ENCODE measurements at regions not wholly inside any gene's neighbourhood (a gene's known extent, or its start where the extent isn't known, plus 50 kb on each side); places are given as distances from the start of the nearest gene placed in this dataset.

- Histone ChIP-seq H2AFZ (ENCODE audit: low read length) (no peak overlapping the region), H3K4me1 (ENCODE audit: low read length) (no peaks in the 10 kb centered on the region), H3K9ac (ENCODE audit: low read length) (no peak overlapping the region)
These were observed 1740.5 kb upstream of the AGA start for GRCh38 chr4:179182741-179183140.

GRCh38 chr4:179195887-179196286 is 1753.7 kb upstream of the AGA start:
- H4K20me1 ChIP-seq (ENCODE audit: insufficient read depth, low read depth, low read length) = no peaks in the 10 kb centered on the region
- H3K27me3 ChIP-seq (ENCODE audit: low read length) = no peaks in the 10 kb centered on the region
- no peak overlapping the region for H2AFZ ChIP-seq (ENCODE audit: low read length)

More at GRCh38 chr4:179182741-179183140, 1740.5 kb upstream of the AGA start:
- Histone ChIP-seq H3K9me2 (replicated peaks; ENCODE audit: insufficient read depth, low read length) (no peaks in the 10 kb centered on the region), H3K27ac (ENCODE audit: low read length) (no peak overlapping the region), H3K27me3 (ENCODE audit: low read length) (no peaks in the 10 kb centered on the region), H3K9me3 (ENCODE audit: low read length) (no peaks in the 10 kb centered on the region), H4K20me1 (ENCODE audit: insufficient read depth, low read depth, low read length) (no peaks in the 10 kb centered on the region), H3K79me2 (ENCODE audit: low read length) (no peaks in the 10 kb centered on the region), H3K4me2 (ENCODE audit: low read depth, low read length, poor library complexity, severe bottlenecking) (no peak overlapping the region), H3K4me3 (ENCODE audit: low read length) (no peak overlapping the region), H3K36me3 (ENCODE audit: insufficient read depth, low read length) (no peaks in the 10 kb centered on the region)
- no peak for DNase-seq

GRCh38 chr4:179196511-179196910 is 1754.3 kb upstream of the AGA start:
- no peak overlapping the region for H3K4me2 ChIP-seq (ENCODE audit: low read depth, low read length, poor library complexity, severe bottlenecking)
- no peaks in the 10 kb centered on the region for H4K20me1 ChIP-seq (ENCODE audit: insufficient read depth, low read depth, low read length)

More at GRCh38 chr4:179195887-179196286, 1753.7 kb upstream of the AGA start:
- no peaks in the 10 kb centered on the region for H3K36me3 ChIP-seq (ENCODE audit: insufficient read depth, low read length)
- no peak overlapping the region for H3K9ac ChIP-seq (ENCODE audit: low read length)
- no peaks in the 10 kb centered on the region for H3K79me2 ChIP-seq (ENCODE audit: low read length)
- no peaks in the 10 kb centered on the region for H3K4me1 ChIP-seq (ENCODE audit: low read length)
- H3K9me2 ChIP-seq (replicated peaks; ENCODE audit: insufficient read depth, low read length) = no peaks in the 10 kb centered on the region
- no peaks in the 10 kb centered on the region for H3K9me3 ChIP-seq (ENCODE audit: low read length)
- no peak overlapping the region for H3K27ac ChIP-seq (ENCODE audit: low read length)
- H3K4me2 ChIP-seq (ENCODE audit: low read depth, low read length, poor library complexity, severe bottlenecking) = no peak overlapping the region
- no peak overlapping the region for H3K4me3 ChIP-seq (ENCODE audit: low read length)
- no peak for DNase-seq

GRCh38 chr4:179200681-179201080 is 1758.4 kb upstream of the AGA start:
- no peaks in the 10 kb centered on the region for H4K20me1 ChIP-seq (ENCODE audit: insufficient read depth, low read depth, low read length)
- H3K27me3 ChIP-seq (ENCODE audit: low read length) = no peaks in the 10 kb centered on the region
- H3K27ac ChIP-seq (ENCODE audit: low read length) = no peak overlapping the region
- H3K36me3 ChIP-seq (ENCODE audit: insufficient read depth, low read length) = no peaks in the 10 kb centered on the region
- H3K4me3 ChIP-seq (ENCODE audit: low read length) = no peak overlapping the region
- H3K9ac ChIP-seq (ENCODE audit: low read length) = no peak overlapping the region
- no peak for DNase-seq
- H3K9me2 ChIP-seq (replicated peaks; ENCODE audit: insufficient read depth, low read length) = no peaks in the 10 kb centered on the region
- no peak overlapping the region for H2AFZ ChIP-seq (ENCODE audit: low read length)
- H3K9me3 ChIP-seq (ENCODE audit: low read length) = no peaks in the 10 kb centered on the region
- no peaks in the 10 kb centered on the region for H3K4me1 ChIP-seq (ENCODE audit: low read length)
- no peaks in the 10 kb centered on the region for H3K79me2 ChIP-seq (ENCODE audit: low read length)
- no peak overlapping the region for H3K4me2 ChIP-seq (ENCODE audit: low read depth, low read length, poor library complexity, severe bottlenecking)

More at GRCh38 chr4:179196511-179196910, 1754.3 kb upstream of the AGA start:
- no peak for DNase-seq
- Histone ChIP-seq H3K9me3 (ENCODE audit: low read length) (no peaks in the 10 kb centered on the region), H3K27me3 (ENCODE audit: low read length) (no peaks in the 10 kb centered on the region), H3K9me2 (replicated peaks; ENCODE audit: insufficient read depth, low read length) (no peaks in the 10 kb centered on the region), H3K27ac (ENCODE audit: low read length) (no peak overlapping the region), H3K4me1 (ENCODE audit: low read length) (no peaks in the 10 kb centered on the region), H3K9ac (ENCODE audit: low read length) (no peak overlapping the region), H3K36me3 (ENCODE audit: insufficient read depth, low read length) (no peaks in the 10 kb centered on the region), H3K79me2 (ENCODE audit: low read length) (no peaks in the 10 kb centered on the region), H2AFZ (ENCODE audit: low read length) (no peak overlapping the region), H3K4me3 (ENCODE audit: low read length) (no peak overlapping the region)

GRCh38 chr4:179225594-179225993 is 1783.4 kb upstream of the AGA start:
- H3K27ac ChIP-seq (ENCODE audit: low read length) = no peak overlapping the region
- H3K36me3 ChIP-seq (ENCODE audit: insufficient read depth, low read length) = no peaks in the 10 kb centered on the region
- no peaks in the 10 kb centered on the region for H3K4me1 ChIP-seq (ENCODE audit: low read length)
- H3K4me2 ChIP-seq (ENCODE audit: low read depth, low read length, poor library complexity, severe bottlenecking) = no peak overlapping the region
- H3K79me2 ChIP-seq (ENCODE audit: low read length) = no peaks in the 10 kb centered on the region
- H2AFZ ChIP-seq (ENCODE audit: low read length) = no peak overlapping the region
- H3K4me3 ChIP-seq (ENCODE audit: low read length) = no peak overlapping the region
- DNase-seq = no peak
- no peak overlapping the region for H3K9ac ChIP-seq (ENCODE audit: low read length)
- H3K9me2 ChIP-seq (replicated peaks; ENCODE audit: insufficient read depth, low read length) = no peaks in the 10 kb centered on the region
- no peaks in the 10 kb centered on the region for H3K27me3 ChIP-seq (ENCODE audit: low read length)
- H3K9me3 ChIP-seq (ENCODE audit: low read length) = no peaks in the 10 kb centered on the region
- H4K20me1 ChIP-seq (ENCODE audit: insufficient read depth, low read depth, low read length) = no peaks in the 10 kb centered on the region

GRCh38 chr4:179248821-179249220 is 1806.6 kb upstream of the AGA start:
- no peak overlapping the region for H2AFZ ChIP-seq (ENCODE audit: low read length)
- no peaks in the 10 kb centered on the region for H3K9me2 ChIP-seq (replicated peaks; ENCODE audit: insufficient read depth, low read length)
- no peaks in the 10 kb centered on the region for H3K27me3 ChIP-seq (ENCODE audit: low read length)
- no peaks in the 10 kb centered on the region for H3K79me2 ChIP-seq (ENCODE audit: low read length)
- DNase-seq = no peak
- H3K27ac ChIP-seq (ENCODE audit: low read length) = no peak overlapping the region
- H3K4me1 ChIP-seq (ENCODE audit: low read length) = no peaks in the 10 kb centered on the region
- H3K4me3 ChIP-seq (ENCODE audit: low read length) = no peak overlapping the region
- H3K36me3 ChIP-seq (ENCODE audit: insufficient read depth, low read length) = no peaks in the 10 kb centered on the region
- H3K4me2 ChIP-seq (ENCODE audit: low read depth, low read length, poor library complexity, severe bottlenecking) = no peak overlapping the region
- H4K20me1 ChIP-seq (ENCODE audit: insufficient read depth, low read depth, low read length) = no peaks in the 10 kb centered on the region
- no peak overlapping the region for H3K9ac ChIP-seq (ENCODE audit: low read length)
- no peaks in the 10 kb centered on the region for H3K9me3 ChIP-seq (ENCODE audit: low read length)

- no peak overlapping the region for H3K9ac ChIP-seq (ENCODE audit: low read length)
- no peak overlapping the region for H2AFZ ChIP-seq (ENCODE audit: low read length)
- no peaks in the 10 kb centered on the region for H4K20me1 ChIP-seq (ENCODE audit: insufficient read depth, low read depth, low read length)
These were observed 1826.6 kb upstream of the AGA start for GRCh38 chr4:179268791-179269190.

GRCh38 chr4:179272282-179272681 is 1830.0 kb upstream of the AGA start:
- H3K79me2 ChIP-seq (ENCODE audit: low read length) = no peaks in the 10 kb centered on the region
- no peak overlapping the region for H3K4me3 ChIP-seq (ENCODE audit: low read length)
- no peaks in the 10 kb centered on the region for H3K9me3 ChIP-seq (ENCODE audit: low read length)
- H3K27me3 ChIP-seq (ENCODE audit: low read length) = no peaks in the 10 kb centered on the region
- H3K9ac ChIP-seq (ENCODE audit: low read length) = no peak overlapping the region
- no peak overlapping the region for H2AFZ ChIP-seq (ENCODE audit: low read length)
- H3K9me2 ChIP-seq (replicated peaks; ENCODE audit: insufficient read depth, low read length) = no peaks in the 10 kb centered on the region
- no peaks in the 10 kb centered on the region for H3K4me1 ChIP-seq (ENCODE audit: low read length)
- H3K4me2 ChIP-seq (ENCODE audit: low read depth, low read length, poor library complexity, severe bottlenecking) = no peak overlapping the region
- H3K27ac ChIP-seq (ENCODE audit: low read length) = no peak overlapping the region
- no peaks in the 10 kb centered on the region for H4K20me1 ChIP-seq (ENCODE audit: insufficient read depth, low read depth, low read length)
- H3K36me3 ChIP-seq (ENCODE audit: insufficient read depth, low read length) = no peaks in the 10 kb centered on the region
- no peak for DNase-seq

More at GRCh38 chr4:179268791-179269190, 1826.6 kb upstream of the AGA start:
- no peaks in the 10 kb centered on the region for H3K4me1 ChIP-seq (ENCODE audit: low read length)
- no peak overlapping the region for H3K4me2 ChIP-seq (ENCODE audit: low read depth, low read length, poor library complexity, severe bottlenecking)
- H3K79me2 ChIP-seq (ENCODE audit: low read length) = no peaks in the 10 kb centered on the region
- no peak overlapping the region for H3K27ac ChIP-seq (ENCODE audit: low read length)
- H3K9me3 ChIP-seq (ENCODE audit: low read length) = no peaks in the 10 kb centered on the region
- H3K27me3 ChIP-seq (ENCODE audit: low read length) = no peaks in the 10 kb centered on the region
- no peaks in the 10 kb centered on the region for H3K36me3 ChIP-seq (ENCODE audit: insufficient read depth, low read length)
- H3K9me2 ChIP-seq (replicated peaks; ENCODE audit: insufficient read depth, low read length) = no peaks in the 10 kb centered on the region
- no peak for DNase-seq
- H3K4me3 ChIP-seq (ENCODE audit: low read length) = no peak overlapping the region

- Histone ChIP-seq H3K4me1 (ENCODE audit: low read length) (no peaks in the 10 kb centered on the region), H3K36me3 (ENCODE audit: insufficient read depth, low read length) (no peaks in the 10 kb centered on the region), H3K9me3 (ENCODE audit: low read length) (no peaks in the 10 kb centered on the region), H4K20me1 (ENCODE audit: insufficient read depth, low read depth, low read length) (no peaks in the 10 kb centered on the region), H3K9me2 (replicated peaks; ENCODE audit: insufficient read depth, low read length) (no peaks in the 10 kb centered on the region), H3K4me2 (ENCODE audit: low read depth, low read length, poor library complexity, severe bottlenecking) (no peak overlapping the region), H3K27me3 (ENCODE audit: low read length) (no peaks in the 10 kb centered on the region), H2AFZ (ENCODE audit: low read length) (no peak overlapping the region), H3K4me3 (ENCODE audit: low read length) (no peak overlapping the region), H3K27ac (ENCODE audit: low read length) (no peak overlapping the region), H3K9ac (ENCODE audit: low read length) (no peak overlapping the region), H3K79me2 (ENCODE audit: low read length) (no peaks in the 10 kb centered on the region)
- no peak for DNase-seq
These were observed 1836.4 kb upstream of the AGA start for GRCh38 chr4:179278647-179279046.
